ENCODE measurements at regions not wholly inside any gene's neighbourhood (a gene's known extent, or its start where the extent isn't known, plus 50 kb on each side); places are given as distances from the start of the nearest gene placed in this dataset.

GRCh38 chr12:90333939-90334338, 621.0 kb downstream of the CCER1 start:
- DNase-seq (ENCODE audit: low read depth in 4 of 4, low spot score in 3 of 4): no peak

GRCh38 chr12:90333424-90333823, 621.6 kb downstream of the CCER1 start:
- DNase-seq (ENCODE audit: low read depth in 4 of 4, low spot score in 3 of 4): no peak

GRCh38 chr12:90331821-90332220, 623.2 kb downstream of the CCER1 start:
- no peak for DNase-seq (ENCODE audit: low read depth in 4 of 4, low spot score in 3 of 4)

- no peak for DNase-seq (ENCODE audit: low read depth in 4 of 4, low spot score in 3 of 4)
Measured at GRCh38 chr12:90331262-90331661, 622.6 kb upstream of the ATP2B1 start.

- no peak for DNase-seq (ENCODE audit: low read depth in 4 of 4, low spot score in 3 of 4)
Measured at GRCh38 chr12:90327793-90328743, 619.4 kb upstream of the ATP2B1 start.

- DNase-seq (ENCODE audit: low read depth in 4 of 4, low spot score in 3 of 4): no peak
Measured at GRCh38 chr12:90323217-90323616, 614.6 kb upstream of the ATP2B1 start.

GRCh38 chr12:90322006-90322405, 613.4 kb upstream of the ATP2B1 start:
- DNase-seq (ENCODE audit: low read depth in 4 of 4, low spot score in 3 of 4): no peak

GRCh38 chr12:90321369-90321768, 612.7 kb upstream of the ATP2B1 start:
- DNase-seq (ENCODE audit: low read depth in 4 of 4, low spot score in 3 of 4): no peak

- DNase-seq (ENCODE audit: low read depth in 4 of 4, low spot score in 3 of 4): no peak
Measured at GRCh38 chr12:90311561-90311960, 602.9 kb upstream of the ATP2B1 start.

GRCh38 chr12:90305379-90305778, 596.7 kb upstream of the ATP2B1 start:
- no peak for DNase-seq (ENCODE audit: low read depth in 4 of 4, low spot score in 3 of 4)

- no peak for DNase-seq (ENCODE audit: low read depth in 4 of 4, low spot score in 3 of 4)
Measured at GRCh38 chr12:90304231-90304630, 595.6 kb upstream of the ATP2B1 start.

- no peak for DNase-seq (ENCODE audit: low read depth in 4 of 4, low spot score in 3 of 4)
Measured at GRCh38 chr12:90303771-90304170, 595.1 kb upstream of the ATP2B1 start.

GRCh38 chr12:90301561-90302133, 593.0 kb upstream of the ATP2B1 start:
- no peak for DNase-seq (ENCODE audit: low read depth in 4 of 4, low spot score in 3 of 4)

- DNase-seq (ENCODE audit: low read depth in 4 of 4, low spot score in 3 of 4): no peak
Measured at GRCh38 chr12:90301095-90301494, 592.5 kb upstream of the ATP2B1 start.

GRCh38 chr12:90299666-90300065, 591.0 kb upstream of the ATP2B1 start:
- no peak for DNase-seq (ENCODE audit: low read depth in 4 of 4, low spot score in 3 of 4)

- no peak for DNase-seq (ENCODE audit: low read depth in 4 of 4, low spot score in 3 of 4)
Measured at GRCh38 chr12:90299121-90299520, 590.5 kb upstream of the ATP2B1 start.

GRCh38 chr12:90298289-90298948, 589.8 kb upstream of the ATP2B1 start:
- DNase-seq (ENCODE audit: low read depth in 4 of 4, low spot score in 3 of 4): no peak

- DNase-seq (ENCODE audit: low read depth in 4 of 4, low spot score in 3 of 4): no peak
Measured at GRCh38 chr12:90295858-90296257, 587.2 kb upstream of the ATP2B1 start.

GRCh38 chr12:90292183-90292582, 583.5 kb upstream of the ATP2B1 start:
- peak in 1 of 4 donors; percentile 4 for DNase-seq (ENCODE audit: low read depth in 4 of 4, low spot score in 3 of 4)

GRCh38 chr12:90290980-90291975, 582.6 kb upstream of the ATP2B1 start:
- no peak for DNase-seq (ENCODE audit: low read depth in 4 of 4, low spot score in 3 of 4)
